OCI-LY3 (cell line): ENCODE measurements at regions not wholly inside any gene's neighbourhood (a gene's known extent, or its start where the extent isn't known, plus 50 kb on each side); places are given as distances from the start of the nearest gene placed in this dataset.
"Not testable (repeated sequence)": the region's sequence is repeated elsewhere in the genome, so short reads cannot be mapped to it uniquely, and the experiment has no call there.

ENCODE experiments used
- CTCF ChIP-seq: fragments of 200-600, 300-600 bp; sonication (generic); IDR thresholded peaks from 2 replicates; pipeline ENCODE4 v1.5.1; 2014; ENCODE audit warnings: antibody characterized with exemption, low read length, low read depth
- EZH2phosphoT487 ChIP-seq: fragments of 200-600 bp; shearing (Covaris generic); IDR thresholded peaks from 2 replicates; pipeline ENCODE4 v1.6.1; 2018; ENCODE audit warnings: antibody characterized with exemption, mixed run types, low read depth

GRCh38 chr16:21505751-21506520 is 93.4 kb upstream of the METTL9 start:
- not testable (repeated sequence) for TF ChIP-seq EZH2phosphoT487, CTCF
